GM12872 (cell line): ENCODE measurements at regions not wholly inside any gene's neighbourhood (a gene's known extent, or its start where the extent isn't known, plus 50 kb on each side); places are given as distances from the start of the nearest gene placed in this dataset.

Source experiments
- CTCF ChIP-seq: IDR thresholded peaks from 3 replicates; pipeline ENCODE4 v1.5.1; 2011; ENCODE audit warnings: low read depth, mild to moderate bottlenecking, low read length, moderate library complexity; ENCODE audit not compliant: insufficient read depth

GRCh38 chr14:41073544-41073943 lies 533.1 kb upstream of the LRFN5 start:
- no peak for TF ChIP-seq CTCF

GRCh38 chr14:41072776-41073175 lies 533.9 kb upstream of the LRFN5 start:
- no peak for TF ChIP-seq CTCF

- no peak for TF ChIP-seq CTCF
Measured at GRCh38 chr14:41071351-41071750, 535.3 kb upstream of the LRFN5 start.

- no peak for TF ChIP-seq CTCF
Measured at GRCh38 chr14:41062826-41063225, 543.9 kb upstream of the LRFN5 start.

GRCh38 chr14:41055589-41055988 lies 551.1 kb upstream of the LRFN5 start:
- no peak for TF ChIP-seq CTCF

- no peak for TF ChIP-seq CTCF
Measured at GRCh38 chr14:41051801-41052200, 554.9 kb upstream of the LRFN5 start.

- no peak for TF ChIP-seq CTCF
Measured at GRCh38 chr14:41047763-41048162, 558.9 kb upstream of the LRFN5 start.

- no peak for TF ChIP-seq CTCF
Measured at GRCh38 chr14:41037388-41037787, 569.3 kb upstream of the LRFN5 start.
